BLaER1 treated with 17β-estradiol and CSF1 and Interleukin-3, amounts not matched to agents 10 nM and 100 nM (cell line): ENCODE measurements at regions not wholly inside any gene's neighbourhood (a gene's known extent, or its start where the extent isn't known, plus 50 kb on each side); places are given as distances from the start of the nearest gene placed in this dataset.

Experiments
- H3K27ac ChIP-seq, 11 experiments: shearing (Covaris generic); formaldehyde crosslinking; 2 replicates each; pipeline ENCODE4 v1.8.1; 2022
- H3K27me3 ChIP-seq, 11 experiments: shearing (Covaris generic); formaldehyde crosslinking; 2 replicates each; pipeline ENCODE4 v1.8.1; 2022
- H3K36me3 ChIP-seq, 11 experiments: shearing (Covaris generic); formaldehyde crosslinking; 2 replicates each; pipeline ENCODE4 v1.8.1; 2022
- H3K4me1 ChIP-seq, 10 experiments: shearing (Covaris generic); formaldehyde crosslinking; 2 replicates each; pipeline ENCODE4 v1.8.1; 2022
- H3K4me2 ChIP-seq, 11 experiments: shearing (Covaris generic); formaldehyde crosslinking; 2 replicates each; pipeline ENCODE4 v1.8.1; 2022
- H3K4me3 ChIP-seq, 10 experiments: shearing (Covaris generic); formaldehyde crosslinking; 2 replicates each; pipeline ENCODE4 v1.8.1; 2022
- H3K9ac ChIP-seq, 11 experiments: shearing (Covaris generic); formaldehyde crosslinking; 2 replicates each; pipeline ENCODE4 v1.8.1; 2022
- H3K9me3 ChIP-seq, 11 experiments: shearing (Covaris generic); formaldehyde crosslinking; replicated peaks in 1 of 11; 2 replicates each; pipeline ENCODE4 v1.8.1; 2022
- H4K20me1 ChIP-seq, 11 experiments: shearing (Covaris generic); formaldehyde crosslinking; 2 replicates each; pipeline ENCODE4 v1.8.1; 2022
- Cebpa-rat ChIP-seq, 11 experiments: shearing (Covaris generic); IDR thresholded peaks; 2 replicates each; pipeline ENCODE4 v1.8.1; 2022

- Histone ChIP-seq H3K4me3 (no peak overlapping the region), H4K20me1 (no peaks in the 10 kb centered on the region), H3K27me3 (no peaks in the 10 kb centered on the region), H3K4me2 (no peak overlapping the region), H3K27ac (no peak overlapping the region), H3K4me1 (no peaks in the 10 kb centered on the region), H3K9ac (no peak overlapping the region), H3K9me3 (peaks cover 0 to 2% (median 0%) of the 10 kb centered on the region in 11 experiments; a peak in 3 of 22 replicates), H3K36me3 (no peaks in the 10 kb centered on the region)
- TF ChIP-seq Cebpa-rat (IDR thresholded peaks at IDR 0.05), result no peak
These were observed 828.1 kb upstream of the FAT3 start for GRCh38 chr11:91396236-91397133.

- TF ChIP-seq Cebpa-rat (IDR thresholded peaks at IDR 0.05), result no peak
- no peaks in the 10 kb centered on the region for H4K20me1 ChIP-seq
- H3K4me3 ChIP-seq, result no peak overlapping the region
- no peaks in the 10 kb centered on the region for H3K4me1 ChIP-seq
- H3K27me3 ChIP-seq, result no peaks in the 10 kb centered on the region
- H3K9ac ChIP-seq, result no peak overlapping the region
- no peaks in the 10 kb centered on the region for H3K9me3 ChIP-seq
- H3K27ac ChIP-seq, result no peak overlapping the region
- no peaks in the 10 kb centered on the region for H3K36me3 ChIP-seq
- no peak overlapping the region for H3K4me2 ChIP-seq
These were observed 829.7 kb upstream of the FAT3 start for GRCh38 chr11:91394727-91395414.

DNA sequence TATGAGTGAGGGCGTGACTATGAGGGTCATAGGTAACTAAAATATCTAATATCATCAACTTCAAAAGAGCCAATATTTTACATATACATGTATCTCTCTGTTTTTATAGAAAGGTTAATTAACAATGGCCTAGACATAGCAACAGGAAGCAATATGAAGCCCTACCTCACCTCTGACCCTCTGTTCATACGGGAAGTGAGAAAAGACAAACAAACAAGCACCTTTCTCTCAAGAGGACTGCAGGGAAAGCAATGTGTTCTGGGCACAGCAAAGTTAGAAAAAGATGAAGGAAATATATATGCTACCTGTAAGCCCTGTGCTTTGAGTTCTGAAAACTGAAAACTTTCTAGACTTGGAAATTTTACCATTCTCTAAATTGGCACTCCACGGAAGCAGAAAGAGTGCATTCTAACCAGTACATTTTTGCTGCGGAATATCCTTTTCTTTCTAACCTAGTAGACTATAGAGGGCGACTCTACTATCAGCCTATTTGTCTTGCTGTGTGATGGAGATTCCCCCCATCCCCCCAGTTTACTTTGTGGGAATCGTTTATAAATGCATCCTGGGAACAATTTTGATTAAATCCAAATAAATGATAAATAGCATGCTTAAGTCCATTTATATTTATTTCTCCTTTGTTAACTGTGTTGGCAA lies 830.4 kb upstream of the FAT3 start:
- no peaks in the 10 kb centered on the region for H3K4me1 ChIP-seq
- H3K27ac ChIP-seq, result no peak overlapping the region
- H3K4me2 ChIP-seq, result no peak overlapping the region
- H4K20me1 ChIP-seq, result no peaks in the 10 kb centered on the region
- no peaks in the 10 kb centered on the region for H3K9me3 ChIP-seq
- no peaks in the 10 kb centered on the region for H3K27me3 ChIP-seq
- H3K9ac ChIP-seq, result no peak overlapping the region
- TF ChIP-seq Cebpa-rat (IDR thresholded peaks at IDR 0.05), result no peak
- H3K4me3 ChIP-seq, result no peak overlapping the region
- no peaks in the 10 kb centered on the region for H3K36me3 ChIP-seq

DNA sequence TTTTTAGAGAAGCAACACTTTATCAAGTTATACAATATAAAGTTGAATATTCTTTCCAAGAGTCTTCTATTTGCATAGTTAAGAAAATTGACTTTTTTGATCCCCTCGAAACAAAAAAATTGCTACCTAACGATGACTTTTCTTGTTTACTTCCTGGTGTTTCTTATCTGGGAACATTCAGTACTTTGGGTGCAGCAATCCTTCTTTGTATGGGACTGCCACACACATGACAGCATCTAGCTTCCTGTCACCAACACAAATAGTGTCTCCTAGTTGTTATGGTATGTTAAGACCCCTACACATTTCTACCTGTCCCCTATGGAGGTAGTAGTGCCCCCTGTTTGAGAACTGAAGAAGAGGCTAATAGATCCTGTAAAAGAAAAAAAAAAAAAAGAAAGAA lies 841.7 kb upstream of the FAT3 start:
- Histone ChIP-seq H3K36me3 (no peaks in the 10 kb centered on the region), H3K4me1 (no peaks in the 10 kb centered on the region), H3K4me2 (no peak overlapping the region), H4K20me1 (no peaks in the 10 kb centered on the region), H3K27ac (no peak overlapping the region), H3K9ac (no peak overlapping the region), H3K9me3 (no peaks in the 10 kb centered on the region), H3K27me3 (no peaks in the 10 kb centered on the region), H3K4me3 (no peak overlapping the region)
- no peak for TF ChIP-seq Cebpa-rat (IDR thresholded peaks at IDR 0.05)

GRCh38 chr11:91374794-91375193 lies 849.8 kb upstream of the FAT3 start:
- Histone ChIP-seq H4K20me1 (no peaks in the 10 kb centered on the region), H3K9ac (no peak overlapping the region), H3K4me2 (no peak overlapping the region), H3K27me3 (no peaks in the 10 kb centered on the region), H3K27ac (no peak overlapping the region), H3K36me3 (no peaks in the 10 kb centered on the region), H3K9me3 (no peaks in the 10 kb centered on the region), H3K4me1 (no peaks in the 10 kb centered on the region), H3K4me3 (no peak overlapping the region)
- no peak for TF ChIP-seq Cebpa-rat (IDR thresholded peaks at IDR 0.05)

- Histone ChIP-seq H3K4me1 (no peaks in the 10 kb centered on the region), H3K27ac (no peak overlapping the region), H3K4me2 (no peak overlapping the region), H3K9ac (no peak overlapping the region), H4K20me1 (no peaks in the 10 kb centered on the region), H3K27me3 (no peaks in the 10 kb centered on the region), H3K4me3 (no peak overlapping the region), H3K36me3 (no peaks in the 10 kb centered on the region), H3K9me3 (no peaks in the 10 kb centered on the region)
- TF ChIP-seq Cebpa-rat (IDR thresholded peaks at IDR 0.05), result no peak
These were observed 851.1 kb upstream of the FAT3 start for GRCh38 chr11:91373497-91373896.

DNA sequence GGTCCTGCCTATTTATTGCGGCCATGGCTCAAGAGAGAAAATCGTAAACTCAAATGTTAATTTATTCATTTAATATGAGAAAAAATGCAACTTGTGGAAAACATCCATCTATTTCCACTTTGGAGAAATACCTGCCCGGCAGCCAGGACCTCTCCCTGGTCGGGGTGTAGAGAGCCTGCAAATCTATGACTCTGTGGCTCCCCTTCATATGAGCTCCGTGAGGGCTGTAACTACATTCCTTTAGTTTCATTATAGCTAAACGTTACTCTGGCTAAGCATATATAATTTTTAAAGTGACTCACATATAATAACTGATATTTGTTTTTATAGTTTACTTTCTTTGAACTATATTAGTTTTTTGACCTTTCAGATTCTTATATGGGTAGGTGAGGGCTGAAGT lies 857.8 kb upstream of the FAT3 start:
- no peak overlapping the region for H3K9ac ChIP-seq
- no peaks in the 10 kb centered on the region for H4K20me1 ChIP-seq
- no peaks in the 10 kb centered on the region for H3K9me3 ChIP-seq
- no peak for TF ChIP-seq Cebpa-rat (IDR thresholded peaks at IDR 0.05)
- no peaks in the 10 kb centered on the region for H3K4me1 ChIP-seq
- H3K4me3 ChIP-seq, result no peak overlapping the region
- H3K4me2 ChIP-seq, result no peak overlapping the region
- H3K27ac ChIP-seq, result no peak overlapping the region
- H3K36me3 ChIP-seq, result no peaks in the 10 kb centered on the region
- no peaks in the 10 kb centered on the region for H3K27me3 ChIP-seq

- H3K9ac ChIP-seq, result no peak overlapping the region
- TF ChIP-seq Cebpa-rat (IDR thresholded peaks at IDR 0.05), result no peak
- no peaks in the 10 kb centered on the region for H3K27me3 ChIP-seq
- no peaks in the 10 kb centered on the region for H3K36me3 ChIP-seq
- H3K4me3 ChIP-seq, result no peak overlapping the region
- H3K27ac ChIP-seq, result no peak overlapping the region
- no peak overlapping the region for H3K4me2 ChIP-seq
- no peaks in the 10 kb centered on the region for H3K4me1 ChIP-seq
- no peaks in the 10 kb centered on the region for H4K20me1 ChIP-seq
- H3K9me3 ChIP-seq, result no peaks in the 10 kb centered on the region
These were observed 858.5 kb upstream of the FAT3 start for GRCh38 chr11:91365986-91366585.

DNA sequence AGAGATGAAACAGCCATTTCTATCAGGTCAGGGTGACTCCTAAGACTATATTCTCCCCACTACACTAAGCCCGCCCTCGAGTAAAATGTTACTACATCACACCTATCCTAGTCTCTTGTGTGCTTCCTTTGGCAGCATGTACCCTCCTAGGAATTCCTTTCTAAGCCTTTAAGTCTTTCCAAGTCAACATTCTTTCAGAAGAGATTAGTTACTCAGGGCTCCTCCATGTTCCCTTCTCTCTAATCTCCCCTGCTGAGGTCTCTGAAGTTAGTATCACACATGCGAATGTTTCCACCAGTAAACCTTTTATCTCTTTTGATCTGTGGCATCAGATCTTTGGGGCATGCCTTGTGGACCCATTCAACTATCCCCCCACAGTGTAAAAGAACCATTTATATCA lies 873.7 kb upstream of the FAT3 start:
- TF ChIP-seq Cebpa-rat (IDR thresholded peaks at IDR 0.05), result no peak
- no peak overlapping the region for H3K4me3 ChIP-seq
- no peak overlapping the region for H3K9ac ChIP-seq
- no peaks in the 10 kb centered on the region for H3K27me3 ChIP-seq
- no peaks in the 10 kb centered on the region for H3K4me1 ChIP-seq
- no peaks in the 10 kb centered on the region for H3K9me3 ChIP-seq
- H3K4me2 ChIP-seq, result no peak overlapping the region
- H3K27ac ChIP-seq, result no peak overlapping the region
- no peaks in the 10 kb centered on the region for H3K36me3 ChIP-seq
- H4K20me1 ChIP-seq, result no peaks in the 10 kb centered on the region
